Liver (tissue), 8 donors: ENCODE measurements at regions not wholly inside any gene's neighbourhood (a gene's known extent, or its start where the extent isn't known, plus 50 kb on each side); places are given as distances from the start of the nearest gene placed in this dataset.

Experiments used
- DNase-seq: peaks from one replicate; pipeline ENCODE4 v3.0.0-alpha.2; 2017; ENCODE audit warnings: low spot score
- H3K27ac ChIP-seq, 2 donors: one replicate each; pipeline ENCODE4 v1.7.0; 2013; ENCODE audit warnings: inconsistent platforms in 2 of 2, low read length in 2 of 2, control low read depth in 1 of 2, low read depth in 1 of 2, mild to moderate bottlenecking in 1 of 2
- H3K27me3 ChIP-seq, 4 donors: one replicate each; pipeline versions ENCODE4 v1.6.1 to v1.7.0; 2013; ENCODE audit warnings: low read length in 3 of 4, inconsistent platforms in 1 of 4, mild to moderate bottlenecking in 1 of 4, moderate library complexity in 1 of 4; ENCODE audit not compliant: control insufficient read depth in 4 of 4, insufficient read depth in 4 of 4
- H3K36me3 ChIP-seq, 4 donors: one replicate each; pipeline versions ENCODE4 v1.6.1 to v1.7.0; 2013; ENCODE audit warnings: low read length in 3 of 4, mild to moderate bottlenecking in 3 of 4, low read depth in 1 of 4, moderate library complexity in 1 of 4; ENCODE audit not compliant: control insufficient read depth in 4 of 4, insufficient read depth in 3 of 4
- H3K4me1 ChIP-seq, 4 donors: one replicate each; pipeline versions ENCODE4 v1.6.1 to v1.7.0; 2013; ENCODE audit warnings: low read length in 3 of 4, mild to moderate bottlenecking in 3 of 4, moderate library complexity in 1 of 4; ENCODE audit not compliant: control insufficient read depth in 4 of 4, insufficient read depth in 4 of 4
- H3K4me3 ChIP-seq, 3 donors: one replicate each; pipeline versions ENCODE4 v1.6.1 to v1.7.0; 2013; ENCODE audit warnings: low read length in 3 of 3, control low read depth in 1 of 3, low read depth in 1 of 3, mild to moderate bottlenecking in 1 of 3
- H3K9ac ChIP-seq, 2 donors: one replicate each; pipeline ENCODE4 v1.7.0; 2013; ENCODE audit warnings: low read length in 2 of 2, mild to moderate bottlenecking in 2 of 2, moderate library complexity in 2 of 2, control low read depth in 1 of 2, low read depth in 1 of 2
- H3K9me3 ChIP-seq, 4 donors: one replicate each; pipeline versions ENCODE4 v1.6.1 to v1.7.0; 2013; ENCODE audit warnings: low read length in 3 of 4; ENCODE audit not compliant: control insufficient read depth in 4 of 4
- ATF3 ChIP-seq: IDR thresholded peaks from 2 replicates; pipeline ENCODE4 v1.6.1; 2016; ENCODE audit warnings: antibody characterized with exemption
- CTCF ChIP-seq: fragments of 150-350 bp; IDR thresholded peaks from 2 replicates; pipeline ENCODE4 v1.5.1; 2017; ENCODE audit warnings: improper control_type of control experiment, low read depth, low read length; ENCODE audit not compliant: missing input control
- EGR1 ChIP-seq, 2 donors: IDR thresholded peaks; 2 replicates each; pipeline ENCODE4 v1.6.1; 2016 to 2018; ENCODE audit warnings: antibody characterized with exemption in 2 of 2, low read depth in 2 of 2
- FOXA1 ChIP-seq: IDR thresholded peaks from 2 replicates; pipeline ENCODE4 v1.6.1; 2016; ENCODE audit warnings: antibody characterized with exemption
- FOXA2 ChIP-seq: IDR thresholded peaks from 2 replicates; pipeline ENCODE4 v1.6.1; 2016; ENCODE audit warnings: antibody characterized with exemption
- GABPA ChIP-seq, 2 donors: IDR thresholded peaks in 1 of 2; conservative IDR thresholded peaks in 1 of 2; 2 replicates each; pipeline ENCODE4 v1.6.1; 2016; ENCODE audit warnings: antibody characterized with exemption in 2 of 2, mild to moderate bottlenecking in 1 of 2, moderate library complexity in 1 of 2
- HNF4A ChIP-seq, 2 donors: conservative IDR thresholded peaks; 2 replicates each; pipeline ENCODE4 v1.6.1; 2016; ENCODE audit warnings: antibody characterized with exemption in 2 of 2, mild to moderate bottlenecking in 2 of 2
- HNF4G ChIP-seq: IDR thresholded peaks from 2 replicates; pipeline ENCODE4 v1.6.1; 2016; ENCODE audit warnings: antibody characterized with exemption
- JUND ChIP-seq, 2 donors: IDR thresholded peaks; 2 replicates each; pipeline ENCODE4 v1.6.1; 2016; ENCODE audit warnings: antibody characterized with exemption in 2 of 2
- MAX ChIP-seq: IDR thresholded peaks from 2 replicates; pipeline ENCODE4 v1.6.1; 2016; ENCODE audit warnings: antibody characterized with exemption
- NR2F2 ChIP-seq: IDR thresholded peaks from 2 replicates; pipeline ENCODE4 v1.6.1; 2016; ENCODE audit warnings: antibody characterized with exemption
- RAD21 ChIP-seq, 2 donors: IDR thresholded peaks; 2 replicates each; pipeline ENCODE4 v1.6.1; 2016; ENCODE audit warnings: antibody characterized with exemption in 2 of 2, mild to moderate bottlenecking in 2 of 2
- REST ChIP-seq: IDR thresholded peaks from 2 replicates; pipeline ENCODE4 v1.6.1; 2016; ENCODE audit warnings: antibody characterized with exemption, mild to moderate bottlenecking
- RXRA ChIP-seq, 2 donors: IDR thresholded peaks; 2 replicates each; pipeline ENCODE4 v1.6.1; 2017 to 2018; ENCODE audit warnings: antibody characterized with exemption in 2 of 2, mild to moderate bottlenecking in 1 of 2
- SP1 ChIP-seq: IDR thresholded peaks from 2 replicates; pipeline ENCODE4 v1.6.1; 2018; ENCODE audit warnings: antibody characterized with exemption, mild to moderate bottlenecking
- TAF1 ChIP-seq: conservative IDR thresholded peaks from 2 replicates; pipeline ENCODE4 v1.6.1; 2016; ENCODE audit warnings: antibody characterized with exemption, mild to moderate bottlenecking
- YY1 ChIP-seq: IDR thresholded peaks from 2 replicates; pipeline ENCODE4 v1.6.1; 2016; ENCODE audit warnings: antibody characterized with exemption, mild to moderate bottlenecking
- ZBTB33 ChIP-seq: IDR thresholded peaks from 2 replicates; pipeline ENCODE4 v1.6.1; 2016; ENCODE audit warnings: antibody characterized with exemption
- WGBS: extraction: QIAGEN DNeasy Blood & Tissue Kit; methylation state at CpG from one replicate; pipeline ENCODE4 v1.1.7; 2013; 5-methylcytosine and 5-hydroxymethylcytosine counted together
- donor health status: healthy.
- donor health status: healthy.
- donor health status: healthy.
- donor health status: healthy.
- donor health status: healthy.

GRCh38 chr4:124939908-124940307, 227.4 kb upstream of the ANKRD50 start (continued):
- TF ChIP-seq HNF4A (conservative IDR thresholded peaks at IDR 0.05), result no peak
- TF ChIP-seq SP1, result no peak

GRCh38 chr4:124938836-124939235, 226.3 kb upstream of the ANKRD50 start:
- H3K9ac ChIP-seq, result no peak overlapping the region
- WGBS, result 93% methylated on average over 1 of the region's 1 CpG
- no peak overlapping the region for H3K27ac ChIP-seq
- no peaks in the 10 kb centered on the region for H3K4me1 ChIP-seq
- no peaks in the 10 kb centered on the region for H3K27me3 ChIP-seq
- no peak for DNase-seq
- TF ChIP-seq SP1 (no peak), REST (no peak), HNF4A (conservative IDR thresholded peaks at IDR 0.05) (no peak), GABPA (IDR thresholded peaks at IDR 0.05 in 1 of 2, conservative IDR thresholded peaks at IDR 0.05 in 1 of 2) (no peak), NR2F2 (no peak), RAD21 (IDR thresholded peaks at IDR 0.05) (no peak), FOXA1 (no peak), CTCF (no peak), HNF4G (no peak), EGR1 (IDR thresholded peaks at IDR 0.05; ENCODE audit: low read depth in 2 of 2) (no peak), YY1 (no peak), TAF1 (no peak), ZBTB33 (no peak), MAX (no peak), FOXA2 (no peak), RXRA (IDR thresholded peaks at IDR 0.05) (no peak), ATF3 (no peak), JUND (IDR thresholded peaks at IDR 0.05) (no peak)
- H3K4me3 ChIP-seq, result no peak overlapping the region
- H3K9me3 ChIP-seq, result no peaks in the 10 kb centered on the region
- H3K36me3 ChIP-seq, result no peaks in the 10 kb centered on the region
